Tibial nerve (tissue), 4 donors: ENCODE measurements at regions not wholly inside any gene's neighbourhood (a gene's known extent, or its start where the extent isn't known, plus 50 kb on each side); places are given as distances from the start of the nearest gene placed in this dataset.
A peak's percentile ranks its signal among the peaks of the same experiment; 100 is the strongest.
"Not testable (repeated sequence)": the region's sequence is repeated elsewhere in the genome, so short reads cannot be mapped to it uniquely, and the experiment has no call there.

Experiments
- DNase-seq, 2 donors: peaks; one replicate each; pipeline ENCODE4 v3.0.0-alpha.2; 2019; ENCODE audit warnings: low spot score in 2 of 2
- H3K27ac ChIP-seq, 4 donors: fragments of 200-600 bp; sonication (generic) in 3 of 4; one replicate each; pipeline ENCODE4 v1.5.1; 2017 to 2019; ENCODE audit warnings: mild to moderate bottlenecking in 1 of 4
- H3K27me3 ChIP-seq, 2 donors: fragments of 200-600 bp; sonication (generic) in 1 of 2; one replicate each; pipeline versions ENCODE4 v1.5.1 to v1.6.0; 2017 to 2019
- H3K36me3 ChIP-seq, 3 donors: fragments of 200-600 bp; sonication (generic); one replicate each; pipeline ENCODE4 v1.5.1; 2018 to 2019
- H3K4me1 ChIP-seq, 4 donors: fragments of 200-600 bp; sonication (generic) in 3 of 4; one replicate each; pipeline ENCODE4 v1.5.1; 2017 to 2019
- H3K4me3 ChIP-seq, 4 donors: fragments of 200-600 bp; sonication (generic) in 3 of 4; one replicate each; pipeline ENCODE4 v1.5.1; 2017 to 2019; ENCODE audit warnings: mild to moderate bottlenecking in 1 of 4, moderate library complexity in 1 of 4
- H3K9me3 ChIP-seq, 4 donors: fragments of 200-600 bp; sonication (generic) in 3 of 4; one replicate each; pipeline ENCODE4 v1.5.1; 2017 to 2019
- CTCF ChIP-seq, 5 experiments: fragments of 200-600 bp in 3 of 5; fragments of 450-650 bp in 2 of 5; sonication (generic) in 3 of 5; IDR thresholded peaks; one replicate each; pipeline ENCODE4 v1.5.1; 2016 to 2019; ENCODE audit warnings: antibody characterized with exemption in 5 of 5, mild to moderate bottlenecking in 3 of 5, moderate library complexity in 2 of 5
- EP300 ChIP-seq, 2 donors: sonication (generic); formaldehyde crosslinking; IDR thresholded peaks; one replicate each; pipeline ENCODE4 v1.6.1; 2017; ENCODE audit warnings: antibody characterized with exemption in 2 of 2, mild to moderate bottlenecking in 1 of 2
- POLR2A ChIP-seq, 2 donors: fragments of 450-650 bp; IDR thresholded peaks; one replicate each; pipeline ENCODE4 v1.6.1; 2017; ENCODE audit warnings: antibody characterized with exemption in 2 of 2, mild to moderate bottlenecking in 2 of 2, moderate library complexity in 2 of 2
- WGBS, 2 donors: methylation state at CpG; one replicate each; pipeline ENCODE4 v1.1.5; 2018; 5-methylcytosine and 5-hydroxymethylcytosine counted together

DNA sequence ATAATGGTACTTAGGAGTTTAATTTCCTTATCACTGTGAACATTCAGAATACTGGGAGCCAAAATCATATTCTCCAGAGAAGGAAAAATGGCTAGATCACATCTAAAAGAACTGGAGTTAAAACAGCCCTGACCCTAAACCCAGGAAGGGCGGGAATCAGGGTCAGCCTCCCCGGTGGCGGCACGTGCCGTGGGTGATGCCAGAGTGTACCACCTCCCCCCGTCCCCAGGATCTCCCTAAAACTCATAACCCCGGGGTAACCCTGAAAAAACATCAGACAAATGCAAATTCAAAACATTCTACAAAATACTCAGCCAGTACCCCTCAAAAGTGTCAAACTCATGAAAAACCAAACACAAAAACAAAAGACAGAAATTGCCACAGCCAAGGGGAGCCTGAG lies 148.3 kb downstream of the DLL1 start:
- no peaks in the 10 kb centered on the region for H3K36me3 ChIP-seq
- H3K27me3 ChIP-seq: peaks cover 0 to 6% of the 10 kb centered on the region in 2 donors
- H3K27ac ChIP-seq: no peak overlapping the region
- peaks cover 0 to 8% (median 0%) of the 10 kb centered on the region in 4 donors for H3K4me1 ChIP-seq
- TF ChIP-seq POLR2A (IDR thresholded peaks at IDR 0.05): no peak
- TF ChIP-seq EP300 (IDR thresholded peaks at IDR 0.05): no peak
- TF ChIP-seq CTCF (IDR thresholded peaks at IDR 0.05): no peak
- WGBS, 2 donors: 70 to 82% methylated on average over 7 of the region's 7 CpGs
- H3K4me3 ChIP-seq: no peak overlapping the region
- H3K9me3 ChIP-seq: peaks cover 0 to 6% (median 0%) of the 10 kb centered on the region in 4 donors
- no peak for DNase-seq

DNA sequence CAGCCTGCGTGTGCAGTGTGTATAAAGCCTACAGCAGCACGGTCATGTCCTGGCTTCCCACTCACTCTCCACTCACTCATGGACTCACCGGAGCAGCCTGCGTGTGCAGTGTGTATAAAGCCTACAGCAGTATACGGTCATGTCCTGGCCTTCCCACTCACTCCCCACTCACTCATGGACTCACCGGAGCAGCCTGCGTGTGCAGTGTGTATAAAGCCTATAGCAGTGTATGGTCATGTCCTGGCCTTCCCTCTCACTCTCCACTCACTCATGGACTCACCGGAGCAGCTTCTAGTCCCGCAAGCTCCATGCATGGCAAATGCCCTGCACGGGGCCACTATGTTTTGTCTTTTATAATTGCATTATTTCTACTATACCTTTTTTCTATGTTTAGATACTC lies 149.8 kb downstream of the DLL1 start:
- WGBS, 2 donors: 88 to 91% methylated on average over 10 of the region's 10 CpGs
- H3K4me3 ChIP-seq, H3K36me3 ChIP-seq, H3K27me3 ChIP-seq, H3K4me1 ChIP-seq, H3K27ac ChIP-seq, DNase-seq: not testable (repeated sequence)
- peaks cover 0 to 13% (median 0%) of the 10 kb centered on the region in 4 donors for H3K9me3 ChIP-seq

- WGBS, 2 donors: 89 to 94% methylated on average over 12 to 13 of the region's 13 CpGs
- TF ChIP-seq CTCF (IDR thresholded peaks at IDR 0.05) (no peak), EP300 (IDR thresholded peaks at IDR 0.05) (no peak), POLR2A (IDR thresholded peaks at IDR 0.05) (no peak)
- H3K9me3 ChIP-seq: peaks cover 0 to 13% (median 0%) of the 10 kb centered on the region in 4 donors
- no peak overlapping the region for H3K4me3 ChIP-seq
- no peaks in the 10 kb centered on the region for H3K36me3 ChIP-seq
- H3K27ac ChIP-seq: no peak overlapping the region
- H3K27me3 ChIP-seq: no peaks in the 10 kb centered on the region
- no peak for DNase-seq
- H3K4me1 ChIP-seq: peaks cover 0 to 8% (median 0%) of the 10 kb centered on the region in 4 donors
These were observed 150.7 kb downstream of the DLL1 start for GRCh38 chr6:170140129-170140528.

GRCh38 chr6:170139531-170139930 lies 151.3 kb downstream of the DLL1 start:
- WGBS, 2 donors: 89 to 94% methylated on average over 21 to 22 of the region's 22 CpGs
- Histone ChIP-seq H3K27me3 (no peaks in the 10 kb centered on the region), H3K4me3 (no peak overlapping the region), H3K4me1 (peaks cover 0 to 8% (median 0%) of the 10 kb centered on the region in 4 donors), H3K36me3 (no peaks in the 10 kb centered on the region), H3K27ac (no peak overlapping the region), H3K9me3 (peaks cover 0 to 13% (median 0%) of the 10 kb centered on the region in 4 donors)
- TF ChIP-seq POLR2A (IDR thresholded peaks at IDR 0.05): no peak
- no peak for DNase-seq

GRCh38 chr6:170139046-170139445 lies 151.8 kb downstream of the DLL1 start:
- 88 to 92% methylated on average over 24 of the region's 24 CpGs for WGBS, 2 donors
- not testable (repeated sequence) for H3K4me1 ChIP-seq, H3K36me3 ChIP-seq, DNase-seq, H3K27ac ChIP-seq, H3K27me3 ChIP-seq, H3K4me3 ChIP-seq
- peaks cover 0 to 13% (median 0%) of the 10 kb centered on the region in 4 donors for H3K9me3 ChIP-seq

DNA sequence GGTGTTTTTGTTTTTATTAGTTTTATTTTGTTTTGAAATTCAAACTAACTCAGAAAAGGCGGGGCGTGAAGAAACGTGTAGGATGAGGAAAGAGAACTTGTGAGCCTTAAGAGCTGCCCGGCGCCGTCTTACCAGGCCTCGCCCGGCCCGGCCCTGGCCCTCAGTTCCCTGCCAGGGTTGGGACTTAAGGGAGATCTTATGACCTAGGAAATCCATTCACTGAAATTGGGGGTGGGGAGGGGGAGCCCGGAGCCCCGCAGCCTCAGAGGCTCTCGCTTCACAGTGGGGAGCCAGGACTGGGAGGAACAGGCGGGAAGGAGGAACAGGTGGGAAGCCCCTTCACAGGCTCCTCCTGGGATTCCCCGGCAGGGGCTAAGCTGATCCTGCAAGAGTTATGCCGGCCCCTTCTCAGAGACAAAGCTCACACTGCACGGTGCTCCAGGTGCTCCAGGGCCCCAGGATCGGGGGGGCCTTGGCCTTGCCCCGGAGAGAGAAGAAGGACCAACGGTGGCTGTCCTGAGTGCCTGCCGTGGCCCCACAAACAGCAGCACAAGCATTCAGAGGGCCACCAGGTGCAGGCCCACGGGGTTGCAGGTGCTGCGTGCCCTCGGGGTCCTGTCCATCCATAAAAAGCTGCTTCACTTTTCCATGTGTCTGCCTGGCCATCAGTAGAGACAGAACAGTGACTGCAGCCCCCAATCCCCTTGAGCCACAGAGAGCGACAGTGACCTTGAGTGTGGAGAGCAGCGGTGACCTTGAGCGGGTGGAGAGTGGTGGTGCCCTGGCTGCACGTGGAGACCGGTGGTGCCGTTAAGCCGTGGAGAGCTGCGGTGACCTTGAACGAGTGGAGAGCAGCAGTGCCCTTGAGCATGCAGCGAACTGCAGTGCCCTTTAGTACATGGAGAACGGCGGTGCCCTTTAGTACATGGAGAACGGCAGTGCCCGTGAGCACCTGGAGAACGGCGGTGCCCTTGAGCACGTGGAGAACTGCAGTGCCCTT lies 152.7 kb downstream of the DLL1 start:
- TF ChIP-seq POLR2A (IDR thresholded peaks at IDR 0.05): no peak
- H3K9me3 ChIP-seq: peaks cover 0 to 7% (median 0%) of the 10 kb centered on the region in 4 donors
- no peaks in the 10 kb centered on the region for H3K27me3 ChIP-seq
- DNase-seq: no peak
- H3K4me1 ChIP-seq: peaks cover 0 to 8% (median 0%) of the 10 kb centered on the region in 4 donors
- peak overlapping the region in 3 of 4 donors; percentile 44 to 64 (median 56) for H3K27ac ChIP-seq
- H3K36me3 ChIP-seq: no peaks in the 10 kb centered on the region
- WGBS, 2 donors: 74 to 82% methylated on average over 37 to 39 of the region's 40 CpGs
- no peak overlapping the region for H3K4me3 ChIP-seq

DNA sequence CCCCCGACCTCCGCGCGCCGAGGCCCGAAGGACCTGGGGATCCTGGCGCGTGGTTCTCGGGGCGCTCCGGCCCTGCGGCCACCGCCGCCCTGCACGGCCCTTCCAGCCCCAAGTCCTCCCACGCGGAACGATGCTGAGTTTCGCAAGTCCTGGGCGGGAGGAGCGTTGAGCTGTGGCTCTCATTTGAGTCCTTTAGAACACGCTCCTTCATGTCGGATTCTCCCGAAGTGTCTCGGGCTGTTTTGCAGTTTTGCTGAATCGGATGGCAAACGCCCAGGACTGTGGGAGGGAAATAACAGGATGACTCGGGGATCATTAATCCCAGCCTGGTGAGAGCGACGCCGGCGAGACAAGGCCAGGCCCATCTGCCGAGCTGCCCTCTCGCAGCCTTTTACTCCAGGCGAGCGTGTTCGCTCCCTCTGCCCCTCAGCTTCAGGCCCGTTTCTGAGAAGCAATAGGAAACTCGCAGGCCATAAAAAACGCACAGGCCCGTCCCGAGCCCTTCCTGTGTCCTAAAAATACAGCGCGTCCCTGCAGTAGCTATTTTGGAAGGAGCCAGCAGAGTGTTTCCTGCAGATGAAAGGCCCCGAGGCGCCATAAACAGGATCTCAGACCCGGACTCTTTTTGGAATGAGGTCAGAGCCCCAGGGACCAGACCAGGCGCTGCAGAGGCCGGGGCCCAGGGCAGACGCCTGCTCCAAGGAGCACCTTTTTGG lies 153.5 kb downstream of the DLL1 start:
- Histone ChIP-seq H3K36me3 (no peaks in the 10 kb centered on the region), H3K9me3 (peaks cover 0 to 7% (median 0%) of the 10 kb centered on the region in 4 donors), H3K27me3 (no peaks in the 10 kb centered on the region), H3K27ac (peak overlapping the region in 2 of 4 donors; percentile 44 to 56), H3K4me1 (peaks cover 0 to 8% (median 0%) of the 10 kb centered on the region in 4 donors), H3K4me3 (no peak overlapping the region)
- 59 to 61% methylated on average over 44 to 50 of the region's 50 CpGs for WGBS, 2 donors
- peak in 1 of 2 donors; percentile 36 for DNase-seq
- TF ChIP-seq EP300 (IDR thresholded peaks at IDR 0.05) (peak; percentile 29 to 33), CTCF (IDR thresholded peaks at IDR 0.05) (no peak), POLR2A (IDR thresholded peaks at IDR 0.05) (no peak)
